ENCODE measurements at regions not wholly inside any gene's neighbourhood (a gene's known extent, or its start where the extent isn't known, plus 50 kb on each side); places are given as distances from the start of the nearest gene placed in this dataset.

DNA sequence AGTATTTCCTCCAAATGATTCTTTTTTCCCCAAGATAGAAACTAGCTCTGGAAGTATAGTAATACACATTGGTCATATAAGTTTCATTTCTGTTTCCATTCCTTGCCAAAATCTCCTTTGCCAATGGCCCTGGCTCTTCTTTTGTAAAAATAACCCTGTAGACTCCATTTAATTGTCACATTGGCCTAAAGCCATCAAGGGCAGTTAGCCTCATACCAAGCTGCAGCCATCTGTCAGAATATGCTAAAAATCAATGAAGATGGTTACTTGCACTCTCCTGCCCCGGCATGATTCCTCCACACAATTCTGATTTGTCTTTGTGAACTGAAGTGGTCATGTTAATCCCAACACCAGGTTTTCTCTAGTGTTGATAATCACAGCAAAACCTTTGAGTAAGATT is 380.5 kb downstream of the SH2D1A start:
- no peaks in the 10 kb centered on the region for H3K27me3 ChIP-seq (ENCODE audit: insufficient read depth, low read length)
- H3K9me3 ChIP-seq (ENCODE audit: low read length), result no peaks in the 10 kb centered on the region
- H3F3A ChIP-seq (ENCODE audit: insufficient read depth, low read length), result no peaks in the 10 kb centered on the region
- no peak overlapping the region for H3K4me2 ChIP-seq (ENCODE audit: low read length)
- no peak overlapping the region for H3K4me3 ChIP-seq (ENCODE audit: low read depth, low read length, poor library complexity, severe bottlenecking)
- H4K20me1 ChIP-seq (ENCODE audit: insufficient read depth, low read length), result no peaks in the 10 kb centered on the region
- no peaks in the 10 kb centered on the region for H3K36me3 ChIP-seq (ENCODE audit: insufficient read depth, low read length)
- H3K27ac ChIP-seq (ENCODE audit: low read depth, low read length, poor library complexity, severe bottlenecking), result no peak overlapping the region
- no peaks in the 10 kb centered on the region for H3K4me1 ChIP-seq (ENCODE audit: insufficient read depth, low read length, severe bottlenecking)
- H2AFZ ChIP-seq (ENCODE audit: low read length), result no peak overlapping the region
- TF ChIP-seq, protein P1, sequence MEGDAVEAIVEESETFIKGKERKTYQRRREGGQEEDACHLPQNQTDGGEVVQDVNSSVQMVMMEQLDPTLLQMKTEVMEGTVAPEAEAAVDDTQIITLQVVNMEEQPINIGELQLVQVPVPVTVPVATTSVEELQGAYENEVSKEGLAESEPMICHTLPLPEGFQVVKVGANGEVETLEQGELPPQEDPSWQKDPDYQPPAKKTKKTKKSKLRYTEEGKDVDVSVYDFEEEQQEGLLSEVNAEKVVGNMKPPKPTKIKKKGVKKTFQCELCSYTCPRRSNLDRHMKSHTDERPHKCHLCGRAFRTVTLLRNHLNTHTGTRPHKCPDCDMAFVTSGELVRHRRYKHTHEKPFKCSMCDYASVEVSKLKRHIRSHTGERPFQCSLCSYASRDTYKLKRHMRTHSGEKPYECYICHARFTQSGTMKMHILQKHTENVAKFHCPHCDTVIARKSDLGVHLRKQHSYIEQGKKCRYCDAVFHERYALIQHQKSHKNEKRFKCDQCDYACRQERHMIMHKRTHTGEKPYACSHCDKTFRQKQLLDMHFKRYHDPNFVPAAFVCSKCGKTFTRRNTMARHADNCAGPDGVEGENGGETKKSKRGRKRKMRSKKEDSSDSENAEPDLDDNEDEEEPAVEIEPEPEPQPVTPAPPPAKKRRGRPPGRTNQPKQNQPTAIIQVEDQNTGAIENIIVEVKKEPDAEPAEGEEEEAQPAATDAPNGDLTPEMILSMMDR (IDR thresholded peaks at IDR 0.05; ENCODE audit: low read length), result no peak
- no peak for TF ChIP-seq EZH2 (IDR thresholded peaks at IDR 0.05; ENCODE audit: borderline replicate concordance, low read length)
- H3K9me2 ChIP-seq (ENCODE audit: low read depth, low read length), result no peaks in the 10 kb centered on the region
- H3K79me2 ChIP-seq (ENCODE audit: insufficient read depth, low read length), result no peaks in the 10 kb centered on the region
- H3K9ac ChIP-seq (ENCODE audit: low read length), result no peak overlapping the region

- Histone ChIP-seq H2AFZ (ENCODE audit: low read length) (no peak overlapping the region), H3F3A (ENCODE audit: insufficient read depth, low read length) (no peaks in the 10 kb centered on the region), H3K9ac (ENCODE audit: low read length) (no peak overlapping the region), H3K4me1 (ENCODE audit: insufficient read depth, low read length, severe bottlenecking) (no peaks in the 10 kb centered on the region), H3K36me3 (ENCODE audit: insufficient read depth, low read length) (no peaks in the 10 kb centered on the region), H3K9me2 (ENCODE audit: low read depth, low read length) (no peaks in the 10 kb centered on the region), H3K27ac (ENCODE audit: low read depth, low read length, poor library complexity, severe bottlenecking) (no peak overlapping the region), H3K4me2 (ENCODE audit: low read length) (no peak overlapping the region), H3K9me3 (ENCODE audit: low read length) (no peaks in the 10 kb centered on the region), H3K27me3 (ENCODE audit: insufficient read depth, low read length) (no peaks in the 10 kb centered on the region), H3K4me3 (ENCODE audit: low read depth, low read length, poor library complexity, severe bottlenecking) (no peak overlapping the region), H3K79me2 (ENCODE audit: insufficient read depth, low read length) (no peaks in the 10 kb centered on the region), H4K20me1 (ENCODE audit: insufficient read depth, low read length) (no peaks in the 10 kb centered on the region)
- TF ChIP-seq, protein P1 (IDR thresholded peaks at IDR 0.05; ENCODE audit: low read length), result no peak
- TF ChIP-seq EZH2 (IDR thresholded peaks at IDR 0.05; ENCODE audit: borderline replicate concordance, low read length), result no peak
Measured at GRCh38 chrX:124736553-124737270, 390.3 kb downstream of the SH2D1A start.

DNA sequence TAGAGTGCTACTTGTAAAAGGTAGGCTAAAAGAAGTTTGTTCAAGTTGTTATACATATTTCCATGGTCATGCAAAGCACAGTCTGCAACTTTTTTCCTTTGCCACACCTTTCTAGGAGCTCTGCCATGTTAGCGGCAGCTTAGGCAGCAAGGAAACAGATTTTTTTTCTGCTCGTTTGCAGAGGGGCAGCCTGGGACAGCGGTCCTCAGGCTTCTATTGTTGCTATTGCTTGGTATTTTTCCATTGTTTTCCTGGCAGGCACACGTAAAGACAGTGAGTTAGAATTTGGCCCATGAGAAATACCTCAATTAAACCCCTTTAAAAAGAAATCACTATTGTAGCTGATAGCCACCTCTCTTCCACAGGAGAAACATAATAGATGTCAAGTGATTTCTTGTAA is 391.4 kb downstream of the SH2D1A start:
- Histone ChIP-seq H3K79me2 (ENCODE audit: insufficient read depth, low read length) (no peaks in the 10 kb centered on the region), H3F3A (ENCODE audit: insufficient read depth, low read length) (no peaks in the 10 kb centered on the region), H3K9ac (ENCODE audit: low read length) (no peak overlapping the region), H3K4me1 (ENCODE audit: insufficient read depth, low read length, severe bottlenecking) (no peaks in the 10 kb centered on the region), H3K4me3 (ENCODE audit: low read depth, low read length, poor library complexity, severe bottlenecking) (no peak overlapping the region), H4K20me1 (ENCODE audit: insufficient read depth, low read length) (no peaks in the 10 kb centered on the region), H3K27me3 (ENCODE audit: insufficient read depth, low read length) (no peaks in the 10 kb centered on the region), H3K36me3 (ENCODE audit: insufficient read depth, low read length) (no peaks in the 10 kb centered on the region), H3K27ac (ENCODE audit: low read depth, low read length, poor library complexity, severe bottlenecking) (no peak overlapping the region), H3K9me2 (ENCODE audit: low read depth, low read length) (no peaks in the 10 kb centered on the region), H2AFZ (ENCODE audit: low read length) (no peak overlapping the region), H3K9me3 (ENCODE audit: low read length) (no peaks in the 10 kb centered on the region), H3K4me2 (ENCODE audit: low read length) (no peak overlapping the region)
- no peak for TF ChIP-seq EZH2 (IDR thresholded peaks at IDR 0.05; ENCODE audit: borderline replicate concordance, low read length)
- TF ChIP-seq, protein P1 (IDR thresholded peaks at IDR 0.05; ENCODE audit: low read length), result no peak
